ENCODE measurements at regions not wholly inside any gene's neighbourhood (a gene's known extent, or its start where the extent isn't known, plus 50 kb on each side); places are given as distances from the start of the nearest gene placed in this dataset.

DNA sequence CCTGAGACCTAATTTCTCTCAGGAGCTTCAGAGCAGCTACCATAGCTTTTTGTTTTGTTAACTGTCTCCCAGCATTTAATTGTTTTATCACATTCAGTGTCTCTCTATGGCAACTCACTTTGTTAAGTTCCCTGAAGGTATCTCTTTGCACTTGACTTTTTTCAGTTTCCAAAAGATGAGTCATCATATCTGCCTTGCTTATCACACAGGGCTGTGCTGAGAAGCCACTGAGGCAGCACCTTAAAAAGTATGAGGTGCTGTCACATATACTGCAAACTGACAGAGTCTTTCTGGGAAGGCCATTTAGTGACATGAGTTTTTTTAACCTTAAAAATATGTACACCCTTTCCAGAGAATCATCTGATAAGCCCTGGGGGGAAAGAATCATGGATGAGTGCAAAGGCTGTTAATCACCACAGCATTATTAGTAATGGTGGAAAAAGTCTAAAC lies 56.8 kb downstream of the PPP1R3C start:
- intact Hi-C loops (cut with DNase I): no loop called here
- DNase-seq (ENCODE audit: low spot score): no peak
- no peak for ATAC-seq

DNA sequence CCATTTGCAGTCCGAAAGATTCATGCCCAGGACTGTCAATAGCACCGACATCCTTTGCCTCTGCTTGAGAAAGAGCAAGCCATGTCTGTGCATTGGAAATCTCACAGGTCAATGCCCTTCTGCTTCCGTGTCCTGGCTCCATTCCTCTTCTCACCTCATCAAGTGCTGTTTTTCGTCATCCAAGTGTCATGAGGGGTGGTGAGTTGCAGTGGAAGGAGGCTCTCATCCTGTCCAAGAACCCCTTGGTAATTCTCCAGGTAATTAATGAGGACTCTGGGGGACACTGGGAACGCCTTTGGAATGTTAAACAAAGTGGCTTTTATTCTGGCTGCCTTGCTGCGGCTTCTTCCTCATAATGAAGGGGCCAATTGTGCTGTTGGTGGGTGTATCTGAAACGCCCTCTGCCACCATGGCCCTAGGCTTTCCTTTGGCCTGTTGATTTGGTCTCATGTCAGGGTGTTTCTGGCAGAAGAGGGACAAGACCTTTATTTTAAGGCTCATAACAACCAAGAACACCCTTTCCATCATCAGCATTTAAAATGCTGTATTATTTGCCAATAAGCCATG lies 57.7 kb downstream of the PPP1R3C start:
- no peak for DNase-seq (ENCODE audit: low spot score)
- intact Hi-C loops (cut with DNase I): no loop called here
- peak; percentile 96 for ATAC-seq

DNA sequence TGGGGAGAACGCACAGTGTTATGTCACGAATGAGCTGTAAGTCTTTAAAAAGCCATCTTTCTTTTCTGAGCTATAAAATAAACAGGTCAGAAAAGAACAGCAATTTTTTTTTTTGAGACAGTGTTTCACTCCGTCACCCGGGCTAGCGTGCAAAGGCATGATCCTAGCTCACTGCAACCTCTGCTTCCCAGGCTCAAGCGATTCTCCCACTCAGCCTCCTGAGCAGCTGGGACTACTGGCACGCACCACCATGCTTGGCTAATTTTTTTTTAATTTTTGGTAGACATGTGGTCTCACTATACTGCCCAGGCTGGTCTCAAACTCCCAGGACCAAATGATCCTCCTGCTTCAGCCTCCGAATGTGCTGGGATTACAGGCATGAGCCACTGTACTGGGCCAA lies 58.6 kb downstream of the PPP1R3C start:
- DNase-seq (ENCODE audit: low spot score): no peak
- intact Hi-C loops (cut with DNase I): no loop called here
- no peak for ATAC-seq

DNA sequence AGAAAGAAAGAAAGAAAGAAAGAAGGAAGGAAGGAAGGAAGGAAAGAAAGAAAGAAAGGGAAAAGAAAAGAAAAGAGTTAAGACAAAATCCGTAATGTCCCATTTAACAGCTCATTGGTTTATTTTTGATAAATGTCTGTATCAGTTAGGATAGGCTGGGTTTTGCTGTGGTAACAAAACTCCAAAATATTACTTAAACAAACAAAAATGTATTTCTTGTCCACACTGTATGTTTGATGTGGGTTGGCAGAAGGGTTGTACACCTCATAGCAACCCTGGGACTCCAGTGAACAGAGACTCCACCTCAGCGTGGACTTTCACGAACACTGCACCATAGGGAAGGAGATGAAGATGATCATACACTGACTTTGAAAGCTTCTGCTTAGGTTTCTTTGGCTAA lies 59.6 kb downstream of the PPP1R3C start:
- intact Hi-C loops (cut with DNase I): no loop called here
- ATAC-seq (no peak), DNase-seq (ENCODE audit: low spot score) (no peak)

GRCh38 chr10:91571671-91572070 lies 61.2 kb downstream of the PPP1R3C start:
- intact Hi-C loops (cut with DNase I): no loop called here

DNA sequence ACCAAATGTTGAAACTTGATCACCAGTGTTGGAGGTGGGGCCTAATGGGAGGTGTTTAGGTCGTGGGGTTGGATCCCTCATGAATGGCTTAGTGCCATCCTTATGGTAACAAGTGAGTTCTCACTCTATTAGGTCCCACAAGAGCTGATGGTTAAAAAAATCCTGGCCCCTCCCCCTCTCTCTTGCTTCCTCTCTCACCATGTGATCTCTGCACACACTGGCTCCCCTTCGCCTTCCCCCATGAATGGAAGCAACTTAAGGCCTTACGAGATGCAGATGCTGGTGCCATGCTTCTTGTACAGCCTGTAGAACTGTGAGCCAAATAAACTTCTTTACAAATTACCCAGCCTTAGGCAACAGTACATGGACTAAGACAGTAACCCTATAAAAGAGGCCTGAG lies 62.7 kb downstream of the PPP1R3C start:
- intact Hi-C loops (cut with DNase I): no loop called here
- DNase-seq (ENCODE audit: low spot score) (no peak), ATAC-seq (no peak)

More at GRCh38 chr10:91571671-91572070, 61.2 kb downstream of the PPP1R3C start:
- DNase-seq (ENCODE audit: low spot score) (no peak), ATAC-seq (no peak)

GRCh38 chr10:91569522-91569921 lies 63.3 kb downstream of the PPP1R3C start:
- intact Hi-C loops (cut with DNase I): no loop called here

DNA sequence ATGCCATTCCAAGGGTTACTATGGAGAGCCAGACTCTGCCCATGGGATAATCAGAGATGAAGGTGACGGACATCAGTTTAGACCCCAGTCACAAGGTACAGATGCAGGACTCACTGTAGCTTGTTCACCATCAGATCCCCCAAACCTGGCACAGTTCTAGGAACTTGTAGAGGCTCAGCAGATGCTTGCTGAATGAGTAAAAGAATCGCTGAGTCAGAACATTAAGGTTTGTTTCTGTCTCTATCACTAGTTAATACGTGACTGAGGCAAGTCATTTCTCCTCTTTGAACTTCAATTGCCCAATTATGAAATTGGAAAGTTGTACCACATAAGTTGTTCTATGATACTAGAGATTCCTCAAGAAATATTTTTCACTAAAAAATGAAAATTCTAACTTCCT lies 65.1 kb downstream of the PPP1R3C start:
- ATAC-seq (no peak), DNase-seq (ENCODE audit: low spot score) (no peak)
- intact Hi-C loops (cut with DNase I): no loop called here

More at GRCh38 chr10:91569522-91569921, 63.3 kb downstream of the PPP1R3C start:
- ATAC-seq: no peak
- no peak for DNase-seq (ENCODE audit: low spot score)

DNA sequence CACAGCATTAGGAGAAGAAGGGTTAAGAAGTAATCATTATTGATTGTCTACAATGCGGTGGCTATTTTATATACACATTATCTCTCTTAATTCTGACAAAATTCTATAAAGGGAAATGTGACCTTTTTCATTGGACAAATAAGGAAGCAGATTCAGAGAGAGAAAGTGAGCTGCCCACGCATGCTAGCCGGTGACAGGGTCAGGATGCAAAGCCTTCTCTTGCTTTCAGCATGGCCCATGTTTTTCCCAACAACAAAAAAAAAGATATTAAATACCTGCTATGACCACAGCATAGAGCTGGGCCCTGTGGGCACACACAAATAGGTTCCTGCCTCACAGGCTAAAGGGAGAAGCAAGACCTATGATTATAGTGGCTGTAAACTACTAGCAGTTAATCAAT lies 66.8 kb downstream of the PPP1R3C start:
- intact Hi-C loops (cut with DNase I): no loop called here
- no peak for DNase-seq (ENCODE audit: low spot score)
- no peak for ATAC-seq

GRCh38 chr10:91565226-91565625 lies 67.6 kb downstream of the PPP1R3C start:
- intact Hi-C loops (cut with DNase I): no loop called here
- no peak for DNase-seq (ENCODE audit: low spot score)
- no peak for ATAC-seq

- no peak for DNase-seq (ENCODE audit: low spot score)
- intact Hi-C loops (cut with DNase I): no loop called here
- ATAC-seq: no peak
Measured at GRCh38 chr10:91564508-91564907, 68.4 kb downstream of the PPP1R3C start.
